ENCODE measurements at regions not wholly inside any gene's neighbourhood (a gene's known extent, or its start where the extent isn't known, plus 50 kb on each side); places are given as distances from the start of the nearest gene placed in this dataset.

- Mint-ChIP-seq H3K4me1 (ENCODE audit: low read depth) (no peaks in the 10 kb centered on the region), H3K36me3 (ENCODE audit: low read depth) (no peaks in the 10 kb centered on the region), H3K27ac (no peak overlapping the region), H3K27me3 (peaks cover 18% of the 10 kb centered on the region), H3K9me3 (no peaks in the 10 kb centered on the region), H3K4me3 (no peak overlapping the region)
- no peak for TF ChIP-seq CTCF (IDR thresholded peaks at IDR 0.05)
- DNase-seq (no peak), ATAC-seq (ENCODE audit: poor library complexity) (no peak)
- ChIA-PET POLR2A (no interaction called here), CTCF (no interaction called here)
- Histone ChIP-seq H3K36me3 (ENCODE audit: insufficient read depth, low read length) (no peaks in the 10 kb centered on the region), H3K27ac (ENCODE audit: low read depth in 1 of 2, low read length in 2 of 2) (no peak overlapping the region), H3K9me3 (ENCODE audit: control insufficient read depth in 1 of 2, insufficient read depth in 1 of 2, low read length in 2 of 2) (peaks cover 0 to 3% of the 10 kb centered on the region in 2 experiments), H3K27me3 (ENCODE audit: control insufficient read depth in 1 of 2, insufficient read depth in 2 of 2, low read length in 2 of 2) (no peaks in the 10 kb centered on the region), H3K4me3 (ENCODE audit: low read length) (no peak overlapping the region), H3K4me1 (ENCODE audit: insufficient read depth, low read length) (no peaks in the 10 kb centered on the region)
- intact Hi-C loops (cut with DNase I, micrococcal nuclease) = no loop called here
Measured at GRCh38 chr10:84789026-84789425, 460.6 kb downstream of the CCSER2 start.

- no peaks in the 10 kb centered on the region for H3K9me3 Mint-ChIP-seq
Measured at GRCh38 chr10:84798312-84798711, 469.9 kb downstream of the CCSER2 start.

DNA sequence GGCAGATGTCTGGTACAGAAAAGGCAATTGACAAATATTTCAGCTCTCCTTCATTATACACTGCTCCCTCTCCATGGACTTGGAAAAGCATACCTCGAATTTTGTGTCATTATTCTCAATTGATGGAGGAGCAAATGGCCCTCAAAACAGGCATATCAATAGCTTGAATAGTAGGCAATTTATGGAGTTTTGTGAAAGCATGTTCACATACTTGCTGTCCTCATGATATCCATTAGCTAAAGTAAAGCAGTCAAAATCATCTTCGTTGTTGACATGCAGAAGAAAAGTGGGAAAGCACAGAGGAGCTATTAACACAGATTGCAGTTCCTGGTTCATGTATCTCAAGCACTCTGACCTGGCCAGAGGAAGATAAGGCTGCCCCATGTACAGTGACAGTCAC, 472.8 kb downstream of the CCSER2 start:
- Mint-ChIP-seq H3K27me3 (peaks cover 25% of the 10 kb centered on the region), H3K36me3 (ENCODE audit: low read depth) (no peaks in the 10 kb centered on the region), H3K9me3 (peaks cover 3% of the 10 kb centered on the region), H3K27ac (no peak overlapping the region), H3K4me1 (ENCODE audit: low read depth) (no peaks in the 10 kb centered on the region), H3K4me3 (no peak overlapping the region)
- no peak overlapping the region for H3K4me3 ChIP-seq (ENCODE audit: low read length)
- ChIA-PET CTCF (no interaction called here), POLR2A (no interaction called here)
- no peak for TF ChIP-seq CTCF (IDR thresholded peaks at IDR 0.05)
- no peaks in the 10 kb centered on the region for H3K36me3 ChIP-seq (ENCODE audit: insufficient read depth, low read length)
- intact Hi-C loops (cut with DNase I, micrococcal nuclease) = no loop called here
- no peak for DNase-seq
- no peak for ATAC-seq (ENCODE audit: poor library complexity)
- H3K4me1 ChIP-seq (ENCODE audit: insufficient read depth, low read length) = no peaks in the 10 kb centered on the region
- no peaks in the 10 kb centered on the region for H3K27me3 ChIP-seq (ENCODE audit: control insufficient read depth in 1 of 2, insufficient read depth in 2 of 2, low read length in 2 of 2)
- no peaks in the 10 kb centered on the region for H3K9me3 ChIP-seq (ENCODE audit: control insufficient read depth in 1 of 2, insufficient read depth in 1 of 2, low read length in 2 of 2)
- no peak overlapping the region for H3K27ac ChIP-seq (ENCODE audit: low read depth in 1 of 2, low read length in 2 of 2)

More at GRCh38 chr10:84798312-84798711, 469.9 kb downstream of the CCSER2 start:
- no peaks in the 10 kb centered on the region for H3K9me3 ChIP-seq (ENCODE audit: control insufficient read depth in 1 of 2, insufficient read depth in 1 of 2, low read length in 2 of 2)
- Mint-ChIP-seq H3K4me3 (no peak overlapping the region), H3K27ac (no peak overlapping the region), H3K4me1 (ENCODE audit: low read depth) (no peaks in the 10 kb centered on the region), H3K36me3 (ENCODE audit: low read depth) (no peaks in the 10 kb centered on the region), H3K27me3 (peaks cover 25% of the 10 kb centered on the region)
- no peak for ATAC-seq (ENCODE audit: poor library complexity)
- H3K27ac ChIP-seq (ENCODE audit: low read depth in 1 of 2, low read length in 2 of 2) = no peak overlapping the region
- ChIA-PET CTCF (no interaction called here), POLR2A (no interaction called here)
- no peaks in the 10 kb centered on the region for H3K4me1 ChIP-seq (ENCODE audit: insufficient read depth, low read length)
- no peak for TF ChIP-seq CTCF (IDR thresholded peaks at IDR 0.05)
- H3K27me3 ChIP-seq (ENCODE audit: control insufficient read depth in 1 of 2, insufficient read depth in 2 of 2, low read length in 2 of 2) = no peaks in the 10 kb centered on the region
- H3K36me3 ChIP-seq (ENCODE audit: insufficient read depth, low read length) = no peaks in the 10 kb centered on the region
- no peak overlapping the region for H3K4me3 ChIP-seq (ENCODE audit: low read length)
- intact Hi-C loops (cut with DNase I, micrococcal nuclease) = no loop called here
- DNase-seq = no peak
